ENCODE measurements at regions not wholly inside any gene's neighbourhood (a gene's known extent, or its start where the extent isn't known, plus 50 kb on each side); places are given as distances from the start of the nearest gene placed in this dataset.

GRCh38 chr1:213324859-213325258 lies 273.8 kb downstream of the RPS6KC1 start:
- H3K36me3 ChIP-seq: no peaks in the 10 kb centered on the region
- TF ChIP-seq CTCF (IDR thresholded peaks at IDR 0.05): no peak
- peaks cover 0 to 3% of the 10 kb centered on the region in 2 donors for H3K4me1 ChIP-seq (ENCODE audit: control insufficient read depth in 1 of 2, low read depth in 2 of 2)
- no peak for DNase-seq (ENCODE audit: low spot score)
- H3K9me3 ChIP-seq: no peaks in the 10 kb centered on the region
- H3K27ac ChIP-seq: no peak overlapping the region
- no peak overlapping the region for H3K4me3 ChIP-seq
- H3K27me3 ChIP-seq (replicated peaks; ENCODE audit: insufficient read depth): no peaks in the 10 kb centered on the region
- no peak for ATAC-seq (ENCODE audit: insufficient number of reproducible peaks, low FRiP score, low read depth)

- no peaks in the 10 kb centered on the region for H3K27me3 ChIP-seq (replicated peaks; ENCODE audit: insufficient read depth)
- no peak overlapping the region for H3K4me3 ChIP-seq
- no peak for TF ChIP-seq CTCF (IDR thresholded peaks at IDR 0.05)
- no peak overlapping the region for H3K27ac ChIP-seq
- H3K36me3 ChIP-seq: no peaks in the 10 kb centered on the region
- DNase-seq (ENCODE audit: low spot score) (no peak), ATAC-seq (ENCODE audit: insufficient number of reproducible peaks, low FRiP score, low read depth) (no peak)
- H3K4me1 ChIP-seq (ENCODE audit: control insufficient read depth in 1 of 2, low read depth in 2 of 2): peaks cover 0 to 3% of the 10 kb centered on the region in 2 donors
- no peaks in the 10 kb centered on the region for H3K9me3 ChIP-seq
Observed at GRCh38 chr1:213325482-213325881, 274.4 kb downstream of the RPS6KC1 start.

GRCh38 chr1:213326281-213327016 lies 275.4 kb downstream of the RPS6KC1 start:
- no peak for ATAC-seq (ENCODE audit: insufficient number of reproducible peaks, low FRiP score, low read depth)
- H3K9me3 ChIP-seq: no peaks in the 10 kb centered on the region
- no peak overlapping the region for H3K27ac ChIP-seq
- no peak for DNase-seq (ENCODE audit: low spot score)
- no peak for TF ChIP-seq CTCF (IDR thresholded peaks at IDR 0.05)
- H3K27me3 ChIP-seq (replicated peaks; ENCODE audit: insufficient read depth): no peaks in the 10 kb centered on the region
- no peak overlapping the region for H3K4me3 ChIP-seq
- H3K4me1 ChIP-seq (ENCODE audit: control insufficient read depth in 1 of 2, low read depth in 2 of 2): peaks cover 0 to 3% of the 10 kb centered on the region in 2 donors
- H3K36me3 ChIP-seq: no peaks in the 10 kb centered on the region

- H3K36me3 ChIP-seq: no peaks in the 10 kb centered on the region
- peaks cover 0 to 3% of the 10 kb centered on the region in 2 donors for H3K4me1 ChIP-seq (ENCODE audit: control insufficient read depth in 1 of 2, low read depth in 2 of 2)
- ATAC-seq (ENCODE audit: insufficient number of reproducible peaks, low FRiP score, low read depth) (no peak), DNase-seq (ENCODE audit: low spot score) (no peak)
- no peaks in the 10 kb centered on the region for H3K9me3 ChIP-seq
- TF ChIP-seq CTCF (IDR thresholded peaks at IDR 0.05): no peak
- no peak overlapping the region for H3K27ac ChIP-seq
- no peaks in the 10 kb centered on the region for H3K27me3 ChIP-seq (replicated peaks; ENCODE audit: insufficient read depth)
- H3K4me3 ChIP-seq: no peak overlapping the region
Observed at GRCh38 chr1:213327017-213327667, 276.1 kb downstream of the RPS6KC1 start.

GRCh38 chr1:213329406-213330008 lies 278.5 kb downstream of the RPS6KC1 start:
- Histone ChIP-seq H3K9me3 (no peaks in the 10 kb centered on the region), H3K36me3 (no peaks in the 10 kb centered on the region), H3K27me3 (replicated peaks; ENCODE audit: insufficient read depth) (no peaks in the 10 kb centered on the region), H3K4me1 (ENCODE audit: control insufficient read depth in 1 of 2, low read depth in 2 of 2) (peaks cover 0 to 3% of the 10 kb centered on the region in 2 donors), H3K27ac (no peak overlapping the region), H3K4me3 (no peak overlapping the region)
- no peak for DNase-seq (ENCODE audit: low spot score)
- no peak for TF ChIP-seq CTCF (IDR thresholded peaks at IDR 0.05)
- ATAC-seq (ENCODE audit: insufficient number of reproducible peaks, low FRiP score, low read depth): no peak

All from thoracic aorta (tissue), 2 donors.